ENCODE measurements at regions not wholly inside any gene's neighbourhood (a gene's known extent, or its start where the extent isn't known, plus 50 kb on each side); places are given as distances from the start of the nearest gene placed in this dataset.

DNA sequence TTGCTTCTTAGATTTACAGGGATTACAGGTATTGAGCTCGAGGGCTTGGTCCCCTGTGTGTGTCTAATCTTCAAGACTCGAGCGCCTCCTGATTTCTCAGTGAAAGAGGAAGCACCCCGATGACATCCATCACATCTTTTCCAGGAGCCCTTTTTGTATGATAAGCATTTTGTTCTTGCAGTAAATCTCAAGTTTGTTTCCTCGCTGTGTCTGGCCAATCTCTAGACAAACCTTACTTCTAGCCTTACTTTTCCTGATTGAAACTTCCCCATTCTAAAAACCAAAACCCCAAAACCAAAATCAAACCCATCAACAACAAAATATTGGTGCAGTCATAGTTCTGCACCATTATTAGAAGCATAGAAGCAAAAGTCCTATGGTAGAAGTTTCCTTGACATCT, 286.0 kb downstream of the NFKBIZ start:
- TF ChIP-seq, protein P1, sequence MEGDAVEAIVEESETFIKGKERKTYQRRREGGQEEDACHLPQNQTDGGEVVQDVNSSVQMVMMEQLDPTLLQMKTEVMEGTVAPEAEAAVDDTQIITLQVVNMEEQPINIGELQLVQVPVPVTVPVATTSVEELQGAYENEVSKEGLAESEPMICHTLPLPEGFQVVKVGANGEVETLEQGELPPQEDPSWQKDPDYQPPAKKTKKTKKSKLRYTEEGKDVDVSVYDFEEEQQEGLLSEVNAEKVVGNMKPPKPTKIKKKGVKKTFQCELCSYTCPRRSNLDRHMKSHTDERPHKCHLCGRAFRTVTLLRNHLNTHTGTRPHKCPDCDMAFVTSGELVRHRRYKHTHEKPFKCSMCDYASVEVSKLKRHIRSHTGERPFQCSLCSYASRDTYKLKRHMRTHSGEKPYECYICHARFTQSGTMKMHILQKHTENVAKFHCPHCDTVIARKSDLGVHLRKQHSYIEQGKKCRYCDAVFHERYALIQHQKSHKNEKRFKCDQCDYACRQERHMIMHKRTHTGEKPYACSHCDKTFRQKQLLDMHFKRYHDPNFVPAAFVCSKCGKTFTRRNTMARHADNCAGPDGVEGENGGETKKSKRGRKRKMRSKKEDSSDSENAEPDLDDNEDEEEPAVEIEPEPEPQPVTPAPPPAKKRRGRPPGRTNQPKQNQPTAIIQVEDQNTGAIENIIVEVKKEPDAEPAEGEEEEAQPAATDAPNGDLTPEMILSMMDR (IDR thresholded peaks at IDR 0.05), result no peak
- TF ChIP-seq EZH2 (IDR thresholded peaks at IDR 0.05; ENCODE audit: borderline replicate concordance, insufficient read depth, low read depth, low read length, poor library complexity, severe bottlenecking), result no peak

Measured in B cell (primary cell).